NCI-H1105 (cell line): ENCODE measurements at regions not wholly inside any gene's neighbourhood (a gene's known extent, or its start where the extent isn't known, plus 50 kb on each side); places are given as distances from the start of the nearest gene placed in this dataset.
A peak's percentile ranks its signal among the peaks of the same experiment; 100 is the strongest.

Source experiments
- DNase-seq: peaks from one replicate; lab custom pipeline; 2025; lab: John Stamatoyannopoulos, UW

DNA sequence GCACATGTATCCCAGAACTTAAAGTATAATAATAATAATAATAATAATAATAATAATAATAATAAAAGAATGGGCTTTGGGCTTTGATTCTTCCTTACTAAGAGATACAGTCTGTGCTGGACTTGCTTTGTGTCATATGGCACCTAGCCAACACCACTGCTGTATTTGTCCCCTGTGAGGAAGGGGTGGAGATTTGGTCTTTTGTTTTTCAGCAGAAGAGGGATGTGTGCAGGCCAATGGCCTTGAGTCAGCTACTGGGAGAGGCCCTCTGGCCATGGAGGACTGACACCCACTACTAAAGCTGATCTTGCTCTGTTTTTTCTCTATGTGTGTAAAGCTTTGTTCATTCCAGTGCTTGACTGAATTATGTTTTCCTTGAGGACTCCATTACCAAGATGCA is 573.0 kb upstream of the PCDH15 start:
- peak; percentile 1 for DNase-seq

DNA sequence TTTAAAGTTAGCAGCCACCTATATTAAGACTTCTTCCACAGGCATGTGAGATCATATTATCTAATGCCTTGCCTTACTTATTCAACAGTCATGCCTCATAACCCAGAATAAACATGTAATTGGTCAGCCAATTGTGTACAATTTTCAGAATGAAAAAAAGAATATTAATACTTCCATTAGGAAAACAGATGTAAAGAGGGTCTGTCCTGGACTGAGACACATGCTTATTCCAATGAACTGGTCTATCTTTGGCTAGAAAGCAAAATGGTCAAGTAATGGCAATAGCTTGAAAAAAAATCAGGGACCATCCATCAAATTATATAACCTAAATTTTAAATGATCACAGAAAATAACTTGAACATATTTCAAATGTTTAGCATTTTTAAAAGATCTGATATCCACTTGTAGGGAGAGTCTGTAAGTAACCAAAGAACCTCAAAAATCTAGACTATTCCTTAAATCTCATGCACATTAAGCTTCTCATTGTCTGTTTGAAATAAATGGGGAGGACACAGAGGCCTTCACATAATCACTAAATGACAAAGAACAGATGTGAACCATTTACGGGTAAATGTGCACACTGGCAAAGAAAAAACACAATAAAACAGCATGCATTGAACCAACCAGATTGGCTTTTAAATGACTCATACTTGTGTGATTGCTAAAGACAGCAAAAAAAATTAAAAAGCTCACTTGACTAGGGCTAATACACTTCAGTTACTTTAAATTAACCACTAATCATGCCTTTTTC is 568.8 kb upstream of the PCDH15 start:
- DNase-seq, result no peak

DNA sequence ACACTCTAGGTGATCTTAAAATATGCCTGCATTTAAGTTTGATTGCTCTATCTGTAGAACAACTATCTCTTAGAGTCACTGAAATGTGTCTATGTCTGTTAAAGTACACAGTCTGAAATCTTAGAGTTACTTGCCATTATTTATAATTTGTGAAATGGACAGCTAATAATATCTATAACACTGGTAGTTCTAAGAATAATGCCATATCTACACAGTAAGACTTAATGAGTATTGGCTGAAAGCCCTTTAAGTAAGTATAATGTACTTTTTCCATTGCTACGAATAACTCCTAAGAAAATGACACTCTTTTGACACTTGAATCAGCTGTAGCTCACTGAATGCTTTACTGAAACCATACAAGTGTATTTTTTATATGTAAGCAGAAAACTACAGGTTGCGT is 567.4 kb upstream of the PCDH15 start:
- no peak for DNase-seq

DNA sequence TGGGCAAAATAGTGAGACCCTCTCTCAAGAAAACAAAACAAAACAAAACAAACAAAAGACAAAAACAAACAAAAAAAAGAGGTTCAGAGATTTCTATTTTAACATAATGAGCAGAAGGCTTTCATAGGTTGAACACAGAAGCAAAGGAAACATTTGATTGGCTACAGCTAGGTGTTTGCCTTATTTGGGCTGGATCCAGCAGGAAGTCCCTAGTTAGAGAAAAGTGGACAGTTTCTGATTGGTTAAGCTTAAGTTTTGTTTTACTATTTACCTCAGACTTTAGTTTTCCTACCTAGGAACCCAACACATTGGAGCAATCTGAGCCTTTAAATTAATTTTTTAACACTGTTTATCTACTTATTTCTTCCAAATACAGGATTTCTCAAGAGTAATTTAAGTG is 566.5 kb upstream of the PCDH15 start:
- no peak for DNase-seq

DNA sequence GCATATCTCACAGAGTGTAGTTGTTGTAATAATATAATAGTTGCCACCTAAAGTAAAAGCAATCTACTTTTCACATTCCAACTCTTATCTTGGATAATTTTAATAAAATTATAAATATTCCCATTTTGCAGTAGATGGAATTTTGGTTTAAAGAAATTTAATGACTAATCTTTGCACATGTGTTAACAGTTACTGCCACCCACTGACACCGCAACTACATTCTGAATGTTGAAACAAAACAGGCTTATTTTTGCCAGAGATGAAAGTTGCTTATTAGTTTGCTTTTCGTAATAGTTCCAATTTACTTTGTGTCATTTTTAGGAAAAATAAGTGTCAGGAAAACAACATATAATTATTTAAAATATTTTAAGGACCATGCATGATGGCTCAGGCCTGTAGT is 557.5 kb upstream of the PCDH15 start:
- DNase-seq, result no peak

DNA sequence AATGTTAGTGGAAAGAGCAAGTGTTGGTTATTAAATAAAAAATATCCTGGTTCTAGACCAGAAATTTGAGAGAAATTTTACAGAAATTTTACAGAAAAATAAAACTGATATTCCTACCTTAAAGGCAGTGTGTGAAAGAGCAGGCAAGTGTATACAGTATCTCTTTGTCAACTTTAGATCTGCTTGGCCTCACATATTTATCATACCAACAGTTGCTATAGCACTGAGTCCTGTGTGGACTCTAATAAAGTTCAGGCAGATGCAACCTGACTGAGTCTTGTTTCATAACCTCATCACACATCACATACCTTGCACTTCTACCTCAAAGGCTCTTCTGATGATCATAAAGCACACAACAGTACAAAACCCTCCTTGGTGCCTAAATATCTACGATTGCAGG is 552.4 kb upstream of the PCDH15 start:
- DNase-seq, result no peak

DNA sequence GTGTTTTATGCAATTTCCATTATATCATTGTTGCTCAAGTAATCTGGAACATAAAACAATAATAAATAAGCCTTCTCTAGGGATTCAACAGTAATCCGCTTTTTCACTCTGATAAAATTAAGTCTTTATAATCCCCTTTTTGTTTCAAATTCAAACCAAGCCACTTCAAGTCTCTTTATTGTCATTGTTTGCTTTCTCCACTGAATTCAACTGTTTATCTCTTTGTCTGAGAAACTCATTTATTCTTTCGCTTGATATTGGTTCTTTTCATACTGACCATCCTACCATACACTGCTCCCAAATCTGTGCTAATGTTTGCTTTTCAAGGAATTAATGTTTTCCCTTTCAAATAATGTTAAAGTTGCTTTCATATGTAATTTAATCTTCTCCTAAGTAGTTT is 550.4 kb upstream of the PCDH15 start:
- no peak for DNase-seq

DNA sequence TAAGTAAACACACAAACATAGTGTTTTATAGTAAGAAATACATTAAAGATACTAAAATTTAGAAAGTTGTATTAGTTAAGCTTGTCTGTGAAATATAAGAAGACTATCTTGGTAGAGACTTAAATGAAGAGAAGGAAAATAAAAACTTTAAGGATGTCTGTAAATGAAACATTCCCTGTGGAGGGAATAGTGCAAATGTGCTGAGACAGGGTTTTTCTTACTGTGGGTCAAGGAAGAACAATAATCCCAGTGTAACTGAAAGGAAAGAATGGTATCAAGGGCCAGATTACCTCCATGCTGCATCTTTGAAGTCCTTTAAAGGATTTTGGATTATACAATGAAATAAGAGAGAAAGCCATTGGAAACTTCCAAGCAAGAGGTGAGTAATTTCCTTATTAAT is 547.5 kb upstream of the PCDH15 start:
- no peak for DNase-seq

DNA sequence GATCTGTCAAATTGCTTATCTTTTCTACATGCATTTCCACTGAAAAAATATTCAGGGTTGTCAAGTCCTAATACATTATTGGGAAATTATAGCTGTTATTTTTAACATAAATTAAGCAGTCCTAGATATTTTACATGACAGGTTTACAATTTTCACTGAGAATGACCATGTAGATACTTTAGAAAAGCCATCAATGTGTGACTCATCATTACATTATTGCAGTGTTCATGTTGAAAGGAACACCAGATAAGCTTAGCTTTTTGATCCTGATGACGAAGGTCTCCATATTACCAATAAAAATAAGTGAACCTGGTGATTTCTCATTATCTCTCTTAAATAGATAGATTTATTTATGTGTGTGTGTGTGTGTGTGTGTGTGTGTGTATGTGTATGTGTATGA is 529.5 kb upstream of the PCDH15 start:
- DNase-seq, result no peak

DNA sequence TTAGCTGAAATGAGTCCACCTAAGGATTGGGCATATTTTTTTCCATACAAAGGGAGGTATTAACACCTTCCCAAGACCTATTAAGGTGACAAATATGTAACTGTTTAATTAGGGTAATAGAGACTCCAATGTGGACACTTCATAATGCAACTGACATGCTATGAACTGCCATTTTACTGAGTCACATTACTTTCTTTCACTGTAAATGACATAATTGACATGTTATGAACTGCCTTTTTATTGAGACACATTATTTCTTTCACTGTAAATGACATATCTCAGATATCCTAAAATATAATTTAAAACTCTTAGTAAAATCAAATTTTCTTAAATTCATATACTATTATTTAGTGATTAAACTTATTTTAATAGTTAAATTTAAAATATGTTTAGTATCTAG is 528.8 kb upstream of the PCDH15 start:
- DNase-seq, result no peak

DNA sequence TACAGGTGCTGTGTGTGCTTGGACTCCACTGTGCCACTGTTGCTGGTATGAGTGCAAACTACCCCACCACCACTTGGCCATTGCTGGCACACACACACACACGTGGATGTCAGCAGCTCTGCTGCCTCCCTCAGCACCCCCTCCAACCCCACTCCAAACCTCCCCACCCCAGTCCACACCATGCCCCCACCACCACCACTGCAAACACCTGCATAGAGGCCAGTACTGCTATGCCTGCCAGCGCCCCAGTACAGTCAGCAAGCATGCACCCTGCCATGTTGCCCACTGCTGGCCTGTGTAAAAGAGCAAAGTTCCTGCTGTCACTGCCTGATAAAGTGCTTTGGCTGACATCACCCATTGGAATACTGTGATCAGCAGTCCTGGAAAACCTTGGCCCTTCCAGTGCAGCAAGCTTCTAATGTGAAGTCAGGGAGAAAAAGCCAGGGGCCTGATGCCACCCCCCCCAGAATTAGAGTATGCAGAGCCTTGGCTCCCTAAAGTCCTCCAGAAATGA is 519.2 kb upstream of the PCDH15 start:
- DNase-seq, result no peak

DNA sequence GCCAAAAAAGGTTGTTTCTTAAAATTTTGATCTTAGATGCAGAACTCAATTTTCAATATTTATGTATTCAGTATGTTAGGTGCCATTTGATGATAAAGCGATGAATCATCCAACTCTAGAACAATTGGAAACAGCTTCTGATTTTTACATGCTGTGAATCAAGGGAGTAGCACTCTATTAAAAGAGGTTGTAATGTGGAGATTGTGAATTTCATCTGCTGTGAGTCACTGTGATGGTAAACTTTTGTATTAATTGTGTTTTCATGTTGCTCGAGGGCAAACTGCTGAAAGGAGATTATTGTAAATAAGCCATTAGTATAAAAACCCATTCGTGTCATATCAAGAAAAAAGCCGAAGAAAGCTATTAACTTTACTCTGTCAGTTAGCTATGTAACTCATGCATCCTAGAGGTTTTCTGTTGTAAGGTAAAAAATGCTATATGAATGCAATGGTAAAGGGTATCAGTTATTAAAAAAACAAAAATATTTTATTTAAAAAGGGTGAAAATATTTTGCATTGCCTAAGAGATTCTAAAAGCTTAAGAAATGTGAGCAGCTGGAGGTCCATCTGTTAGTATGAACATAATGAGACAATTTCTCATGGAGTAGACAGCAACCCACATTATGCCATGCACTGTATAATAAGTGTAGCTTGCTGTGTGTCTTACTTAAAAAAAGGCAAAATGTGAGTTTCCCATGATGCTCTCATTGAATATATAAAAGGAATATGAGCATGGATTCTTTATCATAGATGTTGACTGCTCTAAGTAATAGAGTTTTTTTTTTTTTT is 511.0 kb upstream of the PCDH15 start:
- DNase-seq, result no peak

DNA sequence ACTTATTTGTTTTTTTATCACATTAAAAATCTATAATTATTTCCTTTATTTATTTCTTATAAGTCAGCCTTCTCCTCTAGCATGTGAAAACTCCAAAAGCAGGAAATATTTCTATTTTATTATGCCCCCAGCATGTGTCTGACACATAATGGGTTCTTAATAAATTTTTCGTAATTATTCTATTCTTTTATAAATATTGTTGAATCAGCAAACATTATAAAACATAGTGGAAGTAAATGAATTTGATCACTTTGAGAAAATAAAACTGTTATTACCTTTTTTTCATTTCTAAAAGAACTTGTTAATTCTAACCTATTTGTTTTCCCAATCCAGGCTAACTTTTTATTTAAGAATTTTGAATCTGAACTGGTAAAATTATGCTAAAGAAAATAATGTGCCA is 509.1 kb upstream of the PCDH15 start:
- DNase-seq, result no peak

DNA sequence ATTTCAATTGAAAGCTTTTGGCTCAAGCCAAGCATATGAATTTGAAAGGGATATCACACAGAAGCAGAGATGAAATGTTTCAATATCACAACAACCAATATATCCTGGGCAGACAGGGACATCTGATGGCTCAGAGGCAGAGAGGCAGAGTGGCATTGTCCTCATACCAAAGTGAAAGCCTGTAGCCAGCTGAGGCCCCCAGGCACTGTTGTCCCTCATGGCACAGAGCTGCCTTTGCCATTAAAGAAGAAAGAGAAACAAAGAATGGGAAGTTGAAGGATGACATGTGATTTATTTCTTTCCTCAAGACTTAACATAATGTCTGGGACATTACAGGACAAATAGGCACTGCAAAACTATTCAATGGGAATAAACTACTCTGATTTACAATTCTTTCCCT is 504.3 kb upstream of the PCDH15 start:
- no peak for DNase-seq

DNA sequence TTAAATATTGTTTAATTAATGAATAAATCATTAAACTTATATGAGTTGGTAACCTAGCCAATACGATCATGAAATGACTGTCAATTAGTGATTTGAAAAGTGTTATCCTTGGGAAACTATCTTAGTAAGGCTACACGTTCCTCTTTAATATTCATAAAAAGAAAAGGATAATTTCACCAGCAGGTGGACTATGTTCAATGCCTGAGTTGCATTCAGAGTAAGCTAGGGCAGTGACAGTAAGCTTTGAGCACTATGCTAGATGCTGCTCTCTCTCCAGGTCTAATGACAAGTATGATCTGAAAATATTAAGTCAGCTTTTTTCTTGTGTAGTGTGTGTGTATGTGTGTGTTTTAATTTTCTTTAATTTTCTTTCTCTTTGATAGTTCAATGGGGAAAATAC is 486.3 kb upstream of the PCDH15 start:
- no peak for DNase-seq

DNA sequence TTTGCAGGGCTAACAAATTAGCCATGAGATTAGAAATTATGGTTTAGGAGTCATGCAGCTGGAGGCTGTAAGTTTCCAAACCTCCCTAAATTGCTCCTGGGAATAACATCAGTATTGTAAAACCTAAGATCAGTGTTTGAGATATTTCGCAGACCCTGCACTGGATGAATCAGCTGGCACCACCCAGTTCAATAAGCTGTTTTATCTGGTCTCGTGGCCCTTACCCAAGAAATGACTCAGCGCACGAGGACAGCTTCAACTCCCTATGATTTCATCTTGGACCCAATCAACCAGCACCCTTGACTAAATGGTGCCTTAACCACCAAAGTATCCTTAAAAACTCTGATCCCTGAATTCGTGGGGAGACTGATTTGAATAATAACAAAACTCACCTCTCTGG is 482.0 kb upstream of the PCDH15 start:
- no peak for DNase-seq

DNA sequence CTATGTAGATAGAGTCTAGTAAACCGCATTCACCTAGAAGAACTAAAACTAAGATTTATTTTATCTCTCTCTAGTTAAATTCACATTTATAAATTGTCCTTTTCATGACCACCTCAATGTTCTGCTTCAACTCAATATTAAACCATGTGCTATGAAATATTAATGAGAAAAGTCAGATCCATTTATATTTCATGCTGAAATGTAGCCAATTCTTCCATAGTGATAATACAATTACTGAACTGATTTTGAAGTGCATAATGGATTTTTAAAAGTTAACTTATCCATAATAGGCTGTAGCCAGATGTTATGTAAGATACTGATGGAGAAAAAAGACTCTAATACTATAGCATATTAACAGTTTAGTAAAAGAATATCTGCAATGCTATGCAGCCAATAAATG is 479.7 kb upstream of the PCDH15 start:
- DNase-seq, result no peak

DNA sequence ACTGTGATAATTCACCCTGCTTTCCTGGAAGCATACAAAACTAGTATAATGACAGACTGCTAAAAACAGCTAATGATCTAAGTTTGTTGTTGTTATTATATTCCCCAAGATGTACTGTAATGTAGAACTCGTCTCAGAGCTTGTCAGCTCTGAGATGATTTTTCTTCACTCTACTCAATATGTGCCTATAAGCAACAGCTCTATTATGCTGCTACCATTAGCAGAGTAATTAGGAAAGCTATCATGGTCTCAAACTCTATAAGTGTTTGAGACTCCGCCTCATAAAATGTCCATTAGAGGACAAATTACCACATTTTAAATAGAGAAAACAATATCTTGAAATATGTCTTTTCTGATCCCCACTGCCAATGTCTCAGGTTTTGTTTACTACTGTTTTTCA is 476.5 kb upstream of the PCDH15 start:
- DNase-seq, result peak; percentile 5

DNA sequence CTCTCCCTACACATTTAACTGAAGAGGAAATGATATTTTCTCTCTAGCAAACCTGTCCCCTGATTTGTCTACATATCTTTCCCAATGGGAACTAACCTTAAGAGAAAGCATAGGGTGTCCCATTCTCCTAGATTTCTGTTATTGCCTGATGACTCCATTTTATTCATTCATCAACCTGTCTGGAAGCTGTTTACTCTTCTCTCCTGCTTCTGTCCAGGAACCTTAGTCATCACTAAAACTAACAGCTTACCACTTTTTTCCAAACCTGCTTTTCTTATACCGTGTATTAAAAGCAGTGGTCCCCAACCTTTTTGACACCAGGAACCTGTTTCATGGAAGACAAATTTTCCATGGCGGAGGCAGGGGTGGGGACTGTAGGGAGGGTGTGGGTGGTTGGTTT is 473.3 kb upstream of the PCDH15 start:
- no peak for DNase-seq

DNA sequence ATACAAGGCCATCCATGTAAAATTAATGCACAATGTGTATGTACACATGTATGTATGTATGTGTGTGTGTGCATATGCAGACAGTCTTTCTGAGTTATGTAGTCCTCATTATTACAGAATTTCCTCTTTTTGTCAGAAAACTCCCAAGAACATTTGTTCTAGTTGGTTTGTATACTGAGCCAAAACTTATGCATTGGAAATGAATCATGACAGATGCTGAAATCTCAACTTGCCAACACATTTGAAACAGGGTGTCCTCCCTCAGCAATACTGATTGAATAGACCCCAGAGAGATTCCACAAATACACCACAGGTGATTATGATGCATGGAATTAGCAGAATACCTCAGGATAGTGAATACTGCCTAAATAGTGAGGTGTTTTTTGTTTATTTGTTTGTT is 472.9 kb upstream of the PCDH15 start:
- no peak for DNase-seq

DNA sequence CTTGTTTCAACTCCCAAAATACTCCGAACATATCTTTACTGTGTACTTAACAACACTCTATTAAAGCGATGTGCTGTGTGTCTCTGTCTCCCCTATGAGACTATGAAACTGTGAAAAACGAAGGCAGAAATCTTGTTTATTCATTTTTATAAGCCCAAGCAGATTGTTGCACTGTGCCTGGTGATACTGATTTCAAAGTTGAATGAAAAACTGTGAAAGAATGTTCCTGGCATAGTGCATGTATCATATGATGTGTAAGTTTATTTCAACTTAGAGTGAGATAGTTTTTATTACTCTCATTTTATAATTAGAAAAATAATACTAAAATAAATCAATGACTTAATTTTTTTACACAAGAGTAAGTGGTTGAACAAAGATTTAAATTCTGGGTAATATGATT is 471.9 kb upstream of the PCDH15 start:
- no peak for DNase-seq

DNA sequence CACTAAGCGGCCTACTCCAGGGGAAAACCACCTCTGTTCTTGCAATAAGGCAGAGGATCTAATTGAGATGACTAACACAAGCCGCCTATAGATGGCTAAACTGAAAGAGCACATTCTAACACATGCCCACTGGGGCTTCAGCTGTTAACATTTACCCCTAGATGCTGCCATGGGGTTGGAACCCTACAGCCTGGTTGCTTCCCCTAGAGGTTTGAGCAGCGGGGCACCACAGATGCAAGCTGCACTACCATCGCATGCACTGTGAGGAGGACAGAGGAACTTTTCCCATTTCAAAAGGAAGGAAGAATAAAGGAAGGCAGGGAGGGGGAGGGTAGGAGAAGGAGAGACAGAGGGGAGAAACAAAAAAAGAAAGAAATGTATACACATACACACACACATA is 465.8 kb upstream of the PCDH15 start:
- DNase-seq, result no peak

DNA sequence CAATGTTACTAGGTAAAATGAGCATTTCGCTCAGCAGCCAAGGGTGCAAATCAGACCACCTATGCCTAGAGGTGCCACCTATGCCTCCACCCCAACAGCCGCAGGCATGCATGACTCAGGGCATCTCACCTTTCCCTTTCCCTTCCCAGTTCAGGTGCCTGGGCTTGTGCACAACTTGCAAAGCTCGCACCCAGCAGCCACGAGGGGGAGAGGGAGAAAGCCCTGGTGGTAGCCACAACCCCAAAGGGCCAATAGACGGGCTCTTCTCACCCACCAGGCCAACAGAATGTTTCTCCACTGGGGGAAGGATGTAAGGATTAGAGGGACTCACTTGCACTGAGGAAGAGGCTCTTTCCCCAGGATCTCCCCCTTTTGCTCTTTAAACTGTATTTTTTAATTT is 462.3 kb upstream of the PCDH15 start:
- no peak for DNase-seq

DNA sequence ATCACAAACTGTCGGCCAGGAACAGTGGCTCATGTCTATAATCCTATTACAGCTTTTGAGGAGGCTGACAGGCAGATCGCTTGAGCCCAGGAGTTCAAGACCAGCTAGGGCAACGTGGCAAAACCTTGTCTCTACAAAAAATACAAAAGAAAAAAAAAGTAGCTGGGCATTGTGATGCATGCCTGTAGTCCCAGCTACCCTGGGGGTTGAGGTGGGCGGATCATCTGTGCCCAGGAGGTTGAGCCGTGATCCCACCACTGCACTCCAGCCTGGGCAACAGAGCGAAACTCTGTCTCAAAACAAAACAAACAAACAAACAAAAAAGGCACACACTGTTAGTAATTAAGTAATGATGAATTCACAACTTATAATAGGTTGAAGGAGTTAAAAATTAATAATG is 441.5 kb upstream of the PCDH15 start:
- no peak for DNase-seq
